ENCODE measurements at regions not wholly inside any gene's neighbourhood (a gene's known extent, or its start where the extent isn't known, plus 50 kb on each side); places are given as distances from the start of the nearest gene placed in this dataset.

- H3K4me1 ChIP-seq = no peaks in the 10 kb centered on the region
- no peaks in the 10 kb centered on the region for H3K27me3 ChIP-seq
- no peak for DNase-seq
- H3K27ac ChIP-seq = no peak overlapping the region
- intact Hi-C loops (cut with DNase I; ENCODE audit: low total_unique reads) = no loop called here
- H3K9me3 ChIP-seq = no peaks in the 10 kb centered on the region
- H3K36me3 ChIP-seq = no peaks in the 10 kb centered on the region
- no peak overlapping the region for H3K4me3 ChIP-seq
- TF ChIP-seq CTCF (IDR thresholded peaks at IDR 0.05) = no peak
These were observed 109.7 kb upstream of the GADL1 start for GRCh38 chr3:31004025-31004678.

- Histone ChIP-seq H3K9me3 (peaks cover 0 to 2% (median 0%) of the 10 kb centered on the region in 3 donors), H3K4me1 (peaks cover 0 to 6% (median 0%) of the 10 kb centered on the region in 4 donors), H3K36me3 (no peaks in the 10 kb centered on the region), H3K4me3 (no peak overlapping the region), H3K27me3 (no peaks in the 10 kb centered on the region), H3K27ac (no peak overlapping the region)
- no peak for TF ChIP-seq CTCF (IDR thresholded peaks at IDR 0.05)
- intact Hi-C loops (cut with DNase I; ENCODE audit: low total_unique reads) = no loop called here
- DNase-seq = no peak
These were observed 114.5 kb upstream of the GADL1 start for GRCh38 chr3:31008994-31009393.

- Histone ChIP-seq H3K36me3 (no peaks in the 10 kb centered on the region), H3K4me1 (peaks cover 0 to 6% (median 0%) of the 10 kb centered on the region in 4 donors), H3K9me3 (peaks cover 0 to 2% (median 0%) of the 10 kb centered on the region in 3 donors), H3K27ac (no peak overlapping the region), H3K27me3 (no peaks in the 10 kb centered on the region), H3K4me3 (no peak overlapping the region)
- intact Hi-C loops (cut with DNase I; ENCODE audit: low total_unique reads) = no loop called here
- no peak for DNase-seq
- no peak for TF ChIP-seq CTCF (IDR thresholded peaks at IDR 0.05)
These were observed 115.4 kb upstream of the GADL1 start for GRCh38 chr3:31009881-31010280.

GRCh38 chr3:31010491-31010890, 116.0 kb upstream of the GADL1 start:
- Histone ChIP-seq H3K27me3 (no peaks in the 10 kb centered on the region), H3K9me3 (peaks cover 0 to 2% (median 0%) of the 10 kb centered on the region in 3 donors), H3K36me3 (no peaks in the 10 kb centered on the region), H3K4me1 (peaks cover 0 to 6% (median 0%) of the 10 kb centered on the region in 4 donors), H3K27ac (no peak overlapping the region), H3K4me3 (no peak overlapping the region)
- intact Hi-C loops (cut with DNase I; ENCODE audit: low total_unique reads) = no loop called here
- no peak for TF ChIP-seq CTCF (IDR thresholded peaks at IDR 0.05)
- no peak for DNase-seq

- intact Hi-C loops (cut with DNase I; ENCODE audit: low total_unique reads) = no loop called here
- H3K27me3 ChIP-seq = no peaks in the 10 kb centered on the region
- TF ChIP-seq CTCF (IDR thresholded peaks at IDR 0.05) = no peak
These were observed 116.9 kb upstream of the GADL1 start for GRCh38 chr3:31011380-31011779.

More at GRCh38 chr3:31011380-31011779, 116.9 kb upstream of the GADL1 start:
- Histone ChIP-seq H3K4me1 (peaks cover 0 to 6% (median 0%) of the 10 kb centered on the region in 4 donors), H3K36me3 (no peaks in the 10 kb centered on the region), H3K27ac (no peak overlapping the region), H3K9me3 (peaks cover 0 to 2% (median 0%) of the 10 kb centered on the region in 3 donors), H3K4me3 (no peak overlapping the region)
- no peak for DNase-seq
